Kidney epithelial cell (primary cell): ENCODE measurements at regions not wholly inside any gene's neighbourhood (a gene's known extent, or its start where the extent isn't known, plus 50 kb on each side); places are given as distances from the start of the nearest gene placed in this dataset.

Source experiments
- DNase-seq: peaks from one replicate; pipeline ENCODE4 v3.0.0-alpha.2; 2010; ENCODE audit warnings: low read depth
- H3K27me3 ChIP-seq: 2 replicates; pipeline ENCODE4 v1.6.0; 2011; ENCODE audit warnings: low read length; ENCODE audit not compliant: control insufficient read depth, insufficient read depth
- H3K36me3 ChIP-seq: 2 replicates; pipeline ENCODE4 v1.5.1; 2011; ENCODE audit warnings: low read length; ENCODE audit not compliant: control insufficient read depth, insufficient read depth
- H3K4me3 ChIP-seq: 2 replicates; pipeline ENCODE4 v1.5.1; 2011; ENCODE audit warnings: low read depth, mild to moderate bottlenecking, control low read depth, low read length
- TF ChIP-seq, protein P1 (sequence below): IDR thresholded peaks from 2 replicates; pipeline ENCODE4 v1.5.1; 2011; ENCODE audit warnings: mild to moderate bottlenecking, moderate library complexity, low read length, control low read depth, inconsistent platforms; ENCODE audit not compliant: insufficient read depth, poor library complexity, severe bottlenecking

DNA sequence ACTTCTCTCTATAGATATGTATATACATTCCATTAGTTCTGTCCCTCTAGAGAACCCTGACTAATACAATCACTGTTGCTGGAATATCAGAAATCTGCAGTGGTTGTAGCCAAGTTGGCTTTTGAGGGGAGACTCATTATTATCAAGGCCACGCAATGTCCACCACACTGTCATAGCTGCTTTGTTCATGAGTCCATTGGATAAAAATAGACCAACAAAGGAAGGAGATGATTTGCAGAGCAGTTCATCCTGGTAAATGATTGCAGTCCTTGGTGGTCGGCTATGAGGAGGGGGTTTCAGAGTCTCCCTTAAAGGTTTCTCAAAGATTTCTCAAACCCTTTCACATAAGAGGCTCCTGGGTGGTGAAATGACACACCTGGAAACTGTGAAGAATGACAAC is 192.8 kb upstream of the ANKH start:
- H3K27me3 ChIP-seq, result no peaks in the 10 kb centered on the region
- TF ChIP-seq, protein P1, sequence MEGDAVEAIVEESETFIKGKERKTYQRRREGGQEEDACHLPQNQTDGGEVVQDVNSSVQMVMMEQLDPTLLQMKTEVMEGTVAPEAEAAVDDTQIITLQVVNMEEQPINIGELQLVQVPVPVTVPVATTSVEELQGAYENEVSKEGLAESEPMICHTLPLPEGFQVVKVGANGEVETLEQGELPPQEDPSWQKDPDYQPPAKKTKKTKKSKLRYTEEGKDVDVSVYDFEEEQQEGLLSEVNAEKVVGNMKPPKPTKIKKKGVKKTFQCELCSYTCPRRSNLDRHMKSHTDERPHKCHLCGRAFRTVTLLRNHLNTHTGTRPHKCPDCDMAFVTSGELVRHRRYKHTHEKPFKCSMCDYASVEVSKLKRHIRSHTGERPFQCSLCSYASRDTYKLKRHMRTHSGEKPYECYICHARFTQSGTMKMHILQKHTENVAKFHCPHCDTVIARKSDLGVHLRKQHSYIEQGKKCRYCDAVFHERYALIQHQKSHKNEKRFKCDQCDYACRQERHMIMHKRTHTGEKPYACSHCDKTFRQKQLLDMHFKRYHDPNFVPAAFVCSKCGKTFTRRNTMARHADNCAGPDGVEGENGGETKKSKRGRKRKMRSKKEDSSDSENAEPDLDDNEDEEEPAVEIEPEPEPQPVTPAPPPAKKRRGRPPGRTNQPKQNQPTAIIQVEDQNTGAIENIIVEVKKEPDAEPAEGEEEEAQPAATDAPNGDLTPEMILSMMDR, result no peak
- DNase-seq, result no peak
- no peaks in the 10 kb centered on the region for H3K36me3 ChIP-seq
- no peak overlapping the region for H3K4me3 ChIP-seq

GRCh38 chr5:15056988-15057592 is 185.5 kb upstream of the ANKH start:
- H3K4me3 ChIP-seq, result no peak overlapping the region
- no peaks in the 10 kb centered on the region for H3K36me3 ChIP-seq
- TF ChIP-seq, protein P1, result no peak
- DNase-seq, result no peak
- H3K27me3 ChIP-seq, result no peaks in the 10 kb centered on the region

- TF ChIP-seq, protein P1, result no peak
- no peaks in the 10 kb centered on the region for H3K36me3 ChIP-seq
- peaks cover 2% of the 10 kb centered on the region for H3K27me3 ChIP-seq
- H3K4me3 ChIP-seq, result no peak overlapping the region
- DNase-seq, result no peak
These were observed 172.9 kb upstream of the ANKH start for GRCh38 chr5:15044521-15044920.

DNA sequence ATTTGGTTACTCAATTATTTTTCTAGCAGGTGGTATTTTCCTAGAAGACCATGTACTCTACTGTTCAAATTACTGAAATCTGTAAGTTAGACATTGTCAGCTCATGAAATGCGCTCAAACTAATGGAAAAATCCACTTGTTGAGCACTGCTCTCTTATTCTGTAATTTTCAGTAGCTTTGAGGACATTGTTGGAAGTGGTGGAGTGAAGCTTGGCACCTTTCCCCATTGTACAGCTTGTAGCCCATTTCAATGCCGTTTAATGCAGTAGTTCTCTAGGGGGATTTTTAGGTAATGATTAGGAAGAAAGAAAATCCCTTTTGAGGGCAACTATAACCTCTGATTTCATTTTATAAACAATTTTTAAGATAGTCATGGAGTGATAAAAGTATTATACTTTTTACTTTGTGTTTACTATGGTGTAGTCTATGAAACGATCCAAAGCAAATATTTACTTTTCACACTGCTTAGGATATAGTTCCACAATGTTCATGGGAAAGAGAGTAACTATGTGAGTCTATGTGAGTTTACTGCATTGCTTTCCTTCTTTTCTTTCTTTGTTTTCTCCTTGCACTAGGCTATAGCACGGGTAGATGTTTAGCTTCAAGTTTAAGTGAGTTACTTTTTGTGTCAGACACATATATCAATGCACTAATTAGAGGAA is 165.8 kb upstream of the ANKH start:
- DNase-seq, result no peak

GRCh38 chr5:15034379-15034778 is 162.8 kb upstream of the ANKH start:
- Histone ChIP-seq H3K36me3 (no peaks in the 10 kb centered on the region), H3K4me3 (no peak overlapping the region), H3K27me3 (no peaks in the 10 kb centered on the region)
- TF ChIP-seq, protein P1, result no peak
- no peak for DNase-seq

More for the DNA sequence above, 165.8 kb upstream of the ANKH start:
- Histone ChIP-seq H3K36me3 (no peaks in the 10 kb centered on the region), H3K4me3 (no peak overlapping the region), H3K27me3 (no peaks in the 10 kb centered on the region)
- TF ChIP-seq, protein P1, result no peak

DNA sequence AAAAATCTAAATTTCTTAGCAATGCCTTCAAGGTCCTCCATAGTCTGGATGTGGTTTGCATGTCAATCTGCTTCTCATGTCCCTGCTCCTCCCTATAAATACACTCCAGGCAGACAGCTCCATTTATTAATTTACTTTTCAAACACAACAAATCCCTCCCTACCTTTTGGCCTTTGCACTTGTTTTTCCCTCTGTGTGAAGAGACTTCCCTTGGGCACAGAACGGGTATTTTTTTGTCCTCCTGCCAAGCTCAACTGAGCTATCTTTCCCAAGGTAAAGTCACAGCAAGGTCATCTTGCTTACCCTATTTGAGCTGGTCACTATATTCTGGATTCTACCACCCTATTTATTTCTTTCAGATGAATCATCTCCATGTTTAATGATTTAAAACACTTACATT is 159.6 kb upstream of the ANKH start:
- TF ChIP-seq, protein P1, result no peak
- no peaks in the 10 kb centered on the region for H3K36me3 ChIP-seq
- no peak overlapping the region for H3K4me3 ChIP-seq
- no peak for DNase-seq
- H3K27me3 ChIP-seq, result no peaks in the 10 kb centered on the region
